ENCODE measurements at regions not wholly inside any gene's neighbourhood (a gene's known extent, or its start where the extent isn't known, plus 50 kb on each side); places are given as distances from the start of the nearest gene placed in this dataset.

DNA sequence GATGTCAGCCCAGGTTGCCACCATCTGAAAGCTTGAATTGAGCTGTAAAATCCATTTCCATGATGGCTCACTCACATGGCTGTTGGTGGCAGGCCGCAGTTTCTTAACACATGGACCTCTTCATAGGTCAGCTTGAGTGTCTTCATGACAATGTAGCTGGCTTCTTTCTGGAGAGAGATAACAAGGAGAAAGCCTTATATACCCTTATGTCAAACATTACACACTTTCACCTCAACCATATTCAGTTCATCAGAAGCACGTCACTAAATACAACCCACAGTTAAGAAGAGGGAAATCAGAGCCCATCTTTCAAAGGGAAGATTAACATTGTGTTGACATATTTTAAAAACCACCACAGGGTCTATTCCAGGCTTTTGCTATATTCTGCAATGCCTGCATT lies 604.4 kb downstream of the PRELID2 start:
- Histone ChIP-seq H4K5ac (ENCODE audit: low read depth, low read length) (no peak overlapping the region), H3K4ac (ENCODE audit: low read depth, low read length) (no peak overlapping the region), H2BK5ac (ENCODE audit: low read depth, low read length, poor library complexity, severe bottlenecking) (no peak overlapping the region), H2AK9ac (replicated peaks; ENCODE audit: low read depth, low read length, poor library complexity) (no peak overlapping the region), H4K20me1 (ENCODE audit: insufficient read depth, low read length) (no peaks in the 10 kb centered on the region), H3K27ac (ENCODE audit: insufficient read depth, low read length) (no peak overlapping the region), H3K18ac (ENCODE audit: low read depth, low read length) (no peak overlapping the region), H2AFZ (replicated peaks; ENCODE audit: low read length, poor library complexity) (no peak overlapping the region), H3K9ac (ENCODE audit: low read depth, low read length) (no peak overlapping the region), H4K91ac (ENCODE audit: insufficient read depth, low read depth, low read length) (no peak overlapping the region), H2BK15ac (ENCODE audit: low read depth, low read length) (no peak overlapping the region), H3K27me3 (ENCODE audit: control insufficient read depth, insufficient read depth, low read length) (no peaks in the 10 kb centered on the region), H3K36me3 (ENCODE audit: control insufficient read depth, insufficient read depth, low read length) (no peaks in the 10 kb centered on the region), H3K79me1 (ENCODE audit: low read depth in 1 of 2, low read length in 2 of 2) (no peaks in the 10 kb centered on the region), H3K4me3 (ENCODE audit: insufficient read depth, low read depth, low read length) (no peak overlapping the region), H3K4me2 (ENCODE audit: low read depth, low read length) (no peak overlapping the region), H3K23ac (ENCODE audit: low read depth, low read length) (no peak overlapping the region), H2BK20ac (ENCODE audit: low read depth, low read length) (no peak overlapping the region), H2AK5ac (ENCODE audit: low read depth, low read length) (no peak overlapping the region), H3K14ac (replicated peaks; ENCODE audit: low read depth, low read length) (no peak overlapping the region), H3K4me1 (ENCODE audit: control insufficient read depth, insufficient read depth, low read length) (no peaks in the 10 kb centered on the region), H4K8ac (ENCODE audit: low read depth in 2 of 2, low read length in 2 of 2) (no peak overlapping the region), H3K56ac (ENCODE audit: extremely low read depth, insufficient read depth, low read length) (no peak overlapping the region), H2BK120ac (ENCODE audit: low read depth, low read length) (no peak overlapping the region), H3K9me1 (ENCODE audit: insufficient read depth, low read length) (no peaks in the 10 kb centered on the region), H3K9me3 (ENCODE audit: control insufficient read depth, insufficient read depth, low read length) (no peaks in the 10 kb centered on the region)
- ChIA-PET CTCF (no interaction called here), POLR2A (ENCODE audit: unreplicated experiment) (no interaction called here)
- no peak for DNase-seq
- intact Hi-C loops (cut with micrococcal nuclease), result no loop called here
- in situ Hi-C loops (cut with MboI; ENCODE audit: low sequenced_read_pairs), result no loop called here
- WGBS, 2 experiments (ENCODE audit: extremely low coverage in 2 of 2, insufficient read length in 1 of 2), result no CpG with 5 or more reads among the region's 2 CpGs
- TF ChIP-seq MXI1 (IDR thresholded peaks at IDR 0.05; ENCODE audit: borderline replicate concordance, low read depth, low read length) (no peak), CEBPB (IDR thresholded peaks at IDR 0.05; ENCODE audit: low read depth, low read length) (no peak), RFX5 (IDR thresholded peaks at IDR 0.05; ENCODE audit: low read depth, low read length) (no peak), RCOR1 (IDR thresholded peaks at IDR 0.05; ENCODE audit: insufficient replicate concordance, low read length) (no peak), CHD1 (IDR thresholded peaks at IDR 0.05; ENCODE audit: low read depth, low read length) (no peak), MAZ (IDR thresholded peaks at IDR 0.05; ENCODE audit: borderline replicate concordance, low read depth, low read length) (no peak), SMC3 (IDR thresholded peaks at IDR 0.05; ENCODE audit: low read depth, low read length) (no peak), NFE2L2 (IDR thresholded peaks at IDR 0.05; ENCODE audit: low read depth, low read length) (no peak), MAFK (IDR thresholded peaks at IDR 0.05; ENCODE audit: low read depth, low read length) (no peak), BHLHE40 (IDR thresholded peaks at IDR 0.05; ENCODE audit: low read depth, low read length) (no peak)
- TF ChIP-seq, protein P1, sequence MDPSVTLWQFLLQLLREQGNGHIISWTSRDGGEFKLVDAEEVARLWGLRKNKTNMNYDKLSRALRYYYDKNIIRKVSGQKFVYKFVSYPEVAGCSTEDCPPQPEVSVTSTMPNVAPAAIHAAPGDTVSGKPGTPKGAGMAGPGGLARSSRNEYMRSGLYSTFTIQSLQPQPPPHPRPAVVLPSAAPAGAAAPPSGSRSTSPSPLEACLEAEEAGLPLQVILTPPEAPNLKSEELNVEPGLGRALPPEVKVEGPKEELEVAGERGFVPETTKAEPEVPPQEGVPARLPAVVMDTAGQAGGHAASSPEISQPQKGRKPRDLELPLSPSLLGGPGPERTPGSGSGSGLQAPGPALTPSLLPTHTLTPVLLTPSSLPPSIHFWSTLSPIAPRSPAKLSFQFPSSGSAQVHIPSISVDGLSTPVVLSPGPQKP (IDR thresholded peaks at IDR 0.05; ENCODE audit: borderline replicate concordance, low read depth, low read length), result no peak
- TF ChIP-seq, protein P2, sequence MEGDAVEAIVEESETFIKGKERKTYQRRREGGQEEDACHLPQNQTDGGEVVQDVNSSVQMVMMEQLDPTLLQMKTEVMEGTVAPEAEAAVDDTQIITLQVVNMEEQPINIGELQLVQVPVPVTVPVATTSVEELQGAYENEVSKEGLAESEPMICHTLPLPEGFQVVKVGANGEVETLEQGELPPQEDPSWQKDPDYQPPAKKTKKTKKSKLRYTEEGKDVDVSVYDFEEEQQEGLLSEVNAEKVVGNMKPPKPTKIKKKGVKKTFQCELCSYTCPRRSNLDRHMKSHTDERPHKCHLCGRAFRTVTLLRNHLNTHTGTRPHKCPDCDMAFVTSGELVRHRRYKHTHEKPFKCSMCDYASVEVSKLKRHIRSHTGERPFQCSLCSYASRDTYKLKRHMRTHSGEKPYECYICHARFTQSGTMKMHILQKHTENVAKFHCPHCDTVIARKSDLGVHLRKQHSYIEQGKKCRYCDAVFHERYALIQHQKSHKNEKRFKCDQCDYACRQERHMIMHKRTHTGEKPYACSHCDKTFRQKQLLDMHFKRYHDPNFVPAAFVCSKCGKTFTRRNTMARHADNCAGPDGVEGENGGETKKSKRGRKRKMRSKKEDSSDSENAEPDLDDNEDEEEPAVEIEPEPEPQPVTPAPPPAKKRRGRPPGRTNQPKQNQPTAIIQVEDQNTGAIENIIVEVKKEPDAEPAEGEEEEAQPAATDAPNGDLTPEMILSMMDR (conservative IDR thresholded peaks at IDR 0.05; ENCODE audit: low read depth, low read length), result no peak
- dilution Hi-C loops (cut with HindIII; ENCODE audit: low sequenced_read_pairs, unreplicated experiment), result no loop called here
- BruUV-seq (replicated peaks), result no TSS peak
- no peak for ATAC-seq (ENCODE audit: low read depth)

Data from IMR-90 (cell line).